Ovary (tissue), 1 donor: ENCODE measurements at regions not wholly inside any gene's neighbourhood (a gene's known extent, or its start where the extent isn't known, plus 50 kb on each side); places are given as distances from the start of the nearest gene placed in this dataset.

Experiments used
- EP300 ChIP-seq: sonication (generic); formaldehyde crosslinking; IDR thresholded peaks from one replicate; pipeline ENCODE4 v1.6.1; 2017; ENCODE audit warnings: antibody characterized with exemption
- POLR2A ChIP-seq: fragments of 450-650 bp; IDR thresholded peaks from one replicate; pipeline ENCODE4 v1.6.1; 2017; ENCODE audit warnings: antibody characterized with exemption, mild to moderate bottlenecking, moderate library complexity

DNA sequence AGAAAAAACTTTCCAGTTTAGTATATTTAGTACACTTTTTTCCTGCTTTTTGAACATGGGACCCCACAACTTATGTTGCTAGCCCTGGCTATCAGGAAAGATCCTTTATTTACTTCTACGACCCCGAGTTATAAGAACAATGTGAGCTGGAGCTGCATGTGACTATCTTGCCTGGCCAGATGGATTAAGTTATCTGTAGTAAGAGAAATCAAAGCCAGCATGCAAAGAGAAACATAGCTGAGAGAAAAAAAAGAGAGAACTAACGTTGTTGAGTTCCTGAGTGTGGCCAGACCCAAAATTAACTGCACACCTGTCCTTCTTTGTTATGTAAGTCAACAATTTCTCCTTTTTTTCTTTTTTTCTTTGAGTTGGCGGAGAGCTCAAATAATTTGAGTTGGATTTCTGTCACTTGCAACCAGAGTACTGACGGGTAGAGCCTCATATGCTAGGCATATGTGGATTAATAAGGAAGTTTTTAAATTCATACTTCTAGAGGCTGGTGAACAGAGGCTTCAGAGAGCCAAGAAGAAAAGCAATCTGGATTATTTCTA, 219.5 kb downstream of the HACE1 start:
- no peak for TF ChIP-seq POLR2A
- TF ChIP-seq EP300, result no peak
